ENCODE measurements at regions not wholly inside any gene's neighbourhood (a gene's known extent, or its start where the extent isn't known, plus 50 kb on each side); places are given as distances from the start of the nearest gene placed in this dataset.

- no peak for DNase-seq (ENCODE audit: low read depth)
These were observed 212.3 kb upstream of the NCAM1 start for GRCh38 chr11:112748713-112749543.

DNA sequence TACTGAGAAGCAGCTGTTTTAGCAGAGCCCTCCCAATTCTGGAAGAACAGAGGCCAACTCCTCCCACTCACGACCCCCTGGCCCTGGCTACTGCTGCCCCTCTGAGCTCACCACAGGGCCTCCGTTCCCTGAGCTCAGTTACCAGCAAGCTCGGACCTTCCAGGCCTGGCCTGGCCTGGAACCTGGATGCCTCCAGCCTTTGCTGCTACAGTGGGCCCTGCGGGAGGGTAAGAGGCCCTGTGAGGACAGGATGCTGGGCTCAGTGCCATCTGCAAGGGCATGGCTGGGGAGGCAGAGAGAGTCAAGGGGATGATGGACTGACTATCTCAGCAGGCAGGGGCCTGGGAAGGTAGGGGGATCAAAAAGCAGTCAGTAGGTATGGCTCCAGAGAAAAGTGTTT, 209.9 kb upstream of the NCAM1 start:
- no peak for DNase-seq (ENCODE audit: low read depth)

DNA sequence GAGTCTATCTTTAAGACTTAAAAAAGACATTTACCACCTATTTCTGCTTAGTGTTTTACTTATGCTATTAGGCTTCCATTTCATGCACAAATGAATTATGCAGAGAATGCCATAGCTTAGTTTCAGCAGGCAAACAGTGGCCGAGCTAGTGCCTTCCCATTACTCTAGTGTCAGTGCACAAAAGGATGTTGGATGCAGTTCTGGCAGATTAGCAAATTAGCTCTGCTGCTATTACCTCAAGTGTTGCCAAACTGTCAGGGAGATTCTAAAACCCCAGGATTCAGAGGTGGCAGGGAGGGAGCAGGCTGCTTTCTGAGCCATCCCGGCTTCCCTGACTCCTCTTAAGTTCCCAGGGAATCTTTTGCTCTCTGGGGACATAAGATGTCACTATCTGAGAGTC, 209.4 kb upstream of the NCAM1 start:
- DNase-seq (ENCODE audit: low read depth) = no peak

GRCh38 chr11:112752563-112752962, 208.7 kb upstream of the NCAM1 start:
- no peak for DNase-seq (ENCODE audit: low read depth)

DNA sequence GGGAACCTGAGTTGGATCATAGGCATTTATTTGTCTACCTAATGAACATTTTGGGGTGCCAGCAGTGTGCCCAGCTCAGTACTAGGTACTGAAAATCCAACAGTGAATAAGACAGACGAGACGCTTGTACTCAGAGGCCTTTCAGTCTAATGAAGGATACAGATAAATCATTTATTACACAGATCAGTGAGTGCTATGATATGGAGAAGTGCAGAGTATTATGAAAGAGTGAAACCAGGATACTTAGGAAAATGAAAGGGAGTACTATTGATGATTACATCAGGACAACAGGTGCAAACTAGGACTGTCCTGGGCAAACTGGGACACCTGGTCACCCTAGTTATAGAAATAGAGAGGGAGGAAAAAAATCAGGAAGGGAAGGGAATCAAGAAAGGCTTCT, 207.5 kb upstream of the NCAM1 start:
- DNase-seq (ENCODE audit: low read depth) = no peak

- no peak for DNase-seq (ENCODE audit: low read depth)
These were observed 201.8 kb upstream of the NCAM1 start for GRCh38 chr11:112759418-112759817.

DNA sequence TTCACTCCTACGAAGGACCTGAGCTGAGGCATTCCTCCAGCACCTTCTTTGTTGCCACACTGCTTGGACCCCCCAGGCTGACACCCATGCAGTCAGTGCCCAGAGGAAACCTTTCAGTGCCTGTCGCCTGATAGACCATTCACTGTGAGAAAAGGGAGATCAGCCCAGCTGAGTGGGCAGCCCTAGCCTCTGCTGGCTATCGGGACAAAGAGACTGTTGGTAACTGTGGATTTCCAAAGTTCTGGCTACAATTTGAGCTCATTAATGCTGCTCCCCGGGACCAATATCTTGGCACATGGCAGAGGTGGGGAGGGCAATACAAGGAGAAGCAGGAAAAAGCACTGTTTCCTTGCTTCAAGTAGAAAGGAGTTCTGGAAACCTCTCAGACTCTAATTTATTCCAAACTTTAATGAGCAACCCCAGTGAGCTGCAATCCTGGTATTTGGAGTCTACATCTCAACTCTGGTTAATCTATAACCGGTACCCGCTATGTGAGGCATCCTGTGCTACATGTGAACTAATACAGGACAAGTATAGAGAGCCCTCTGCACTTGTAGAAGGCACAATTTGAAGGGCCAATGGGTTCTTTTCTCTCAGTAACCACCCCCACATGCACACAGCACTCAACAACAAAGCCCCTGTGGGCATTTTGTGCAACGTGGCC, 200.7 kb upstream of the NCAM1 start:
- DNase-seq (ENCODE audit: low read depth) = no peak

GRCh38 chr11:112761911-112762706, 199.1 kb upstream of the NCAM1 start:
- no peak for DNase-seq (ENCODE audit: low read depth)

GRCh38 chr11:112762707-112763090, 198.5 kb upstream of the NCAM1 start:
- no peak for DNase-seq (ENCODE audit: low read depth)

DNA sequence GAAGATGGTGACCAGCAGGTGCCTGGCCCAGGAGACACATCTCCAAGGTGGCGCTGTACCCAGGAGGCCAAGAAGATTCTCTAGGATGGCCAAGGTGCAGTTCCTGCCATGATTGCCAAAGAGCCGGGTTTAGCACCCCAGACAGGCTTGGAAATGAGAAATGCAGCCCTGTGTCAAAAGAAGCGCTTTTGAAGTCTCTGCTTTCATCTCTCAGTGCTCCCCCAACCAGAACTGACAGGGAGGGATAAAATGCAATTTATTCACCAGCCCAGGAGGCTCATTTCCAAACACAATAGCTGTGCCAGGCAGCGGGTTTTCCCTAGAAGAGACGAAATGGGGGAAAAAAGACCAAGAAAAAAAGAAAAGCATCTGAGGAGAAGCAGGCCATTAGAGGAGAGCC, 195.9 kb upstream of the NCAM1 start:
- no peak for DNase-seq (ENCODE audit: low read depth)

GRCh38 chr11:112769170-112769569, 192.1 kb upstream of the NCAM1 start:
- no peak for DNase-seq (ENCODE audit: low read depth)

- DNase-seq (ENCODE audit: low read depth) = no peak
These were observed 191.6 kb upstream of the NCAM1 start for GRCh38 chr11:112769584-112769983.

DNA sequence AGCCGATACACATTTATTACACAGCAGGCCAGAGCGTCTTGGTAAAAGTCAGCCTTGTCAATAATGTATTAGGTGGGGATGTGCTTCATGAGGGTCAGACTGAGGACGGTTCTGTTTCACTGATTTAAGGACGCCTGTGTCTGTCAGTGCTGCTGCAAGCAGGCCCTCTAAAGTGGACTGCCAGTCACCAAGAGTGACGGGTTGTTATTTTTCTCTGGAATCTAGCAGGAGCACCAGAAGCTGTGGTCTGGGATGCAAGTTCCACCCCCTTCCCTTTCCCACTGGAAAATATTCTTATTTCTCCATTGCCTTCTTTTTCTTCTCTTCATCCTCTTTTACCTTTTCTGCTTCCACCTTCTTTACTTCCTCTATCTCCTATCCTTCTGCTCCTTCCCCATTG, 191.2 kb upstream of the NCAM1 start:
- DNase-seq (ENCODE audit: low read depth) = no peak

DNA sequence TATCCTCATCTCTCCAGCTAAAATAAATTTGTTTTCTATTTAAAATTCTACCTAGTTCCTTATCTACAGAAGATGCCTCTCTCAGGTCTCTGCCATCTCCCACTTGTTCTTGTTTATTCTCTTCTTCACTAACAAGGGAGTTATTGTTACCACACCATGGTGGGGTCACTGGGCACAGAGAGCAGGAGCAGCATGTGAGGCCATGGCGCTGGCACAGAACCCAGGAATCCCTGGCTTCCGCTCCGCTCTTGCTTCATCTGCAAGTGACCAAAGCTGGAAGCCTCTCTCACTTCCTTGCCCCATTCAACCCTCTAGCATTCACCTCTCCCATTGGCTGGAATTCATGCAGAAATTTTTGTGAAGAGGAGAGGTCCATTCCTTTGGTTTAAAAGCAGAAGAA, 190.7 kb upstream of the NCAM1 start:
- no peak for DNase-seq (ENCODE audit: low read depth)

DNA sequence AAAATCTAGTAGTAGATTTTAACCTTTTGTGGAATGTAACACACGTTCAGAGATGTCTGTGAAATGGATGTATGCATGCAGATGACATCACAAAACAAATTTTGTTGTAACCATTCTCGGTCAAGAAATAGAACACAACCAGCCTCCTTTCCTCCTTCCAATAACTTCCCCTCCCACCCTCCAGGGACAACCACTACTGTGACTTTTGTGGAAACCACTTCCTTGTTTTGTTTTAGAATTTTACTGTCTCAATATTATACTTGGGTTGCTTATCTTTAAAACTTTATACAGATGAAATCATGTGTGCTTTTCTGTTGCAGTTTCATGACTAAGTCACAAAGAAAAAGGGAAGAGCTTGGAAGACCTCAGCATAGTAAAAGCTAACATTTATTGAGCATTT, 189.4 kb upstream of the NCAM1 start:
- no peak for DNase-seq (ENCODE audit: low read depth)

DNA sequence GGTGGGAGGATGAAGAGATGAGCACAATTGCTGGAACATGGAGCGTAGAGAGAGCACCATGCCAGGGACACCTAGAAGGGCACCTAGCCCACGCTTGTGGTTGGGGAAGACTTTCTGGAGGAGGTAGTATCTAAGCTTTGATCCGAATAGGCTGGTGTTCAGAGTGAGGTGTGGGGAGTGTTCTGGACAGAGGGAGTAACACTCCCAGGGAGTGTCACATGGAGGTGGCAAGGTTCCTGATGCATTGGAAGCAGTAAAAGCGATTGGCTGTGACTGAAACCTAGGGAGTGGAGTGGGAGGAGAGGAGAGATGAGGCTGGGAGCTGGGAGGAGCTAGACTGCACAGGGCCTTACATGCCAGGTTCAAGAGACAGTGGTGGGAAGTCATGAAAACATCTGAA, 188.0 kb upstream of the NCAM1 start:
- DNase-seq (ENCODE audit: low read depth) = no peak

GRCh38 chr11:112776834-112777233, 184.4 kb upstream of the NCAM1 start:
- no peak for DNase-seq (ENCODE audit: low read depth)

DNA sequence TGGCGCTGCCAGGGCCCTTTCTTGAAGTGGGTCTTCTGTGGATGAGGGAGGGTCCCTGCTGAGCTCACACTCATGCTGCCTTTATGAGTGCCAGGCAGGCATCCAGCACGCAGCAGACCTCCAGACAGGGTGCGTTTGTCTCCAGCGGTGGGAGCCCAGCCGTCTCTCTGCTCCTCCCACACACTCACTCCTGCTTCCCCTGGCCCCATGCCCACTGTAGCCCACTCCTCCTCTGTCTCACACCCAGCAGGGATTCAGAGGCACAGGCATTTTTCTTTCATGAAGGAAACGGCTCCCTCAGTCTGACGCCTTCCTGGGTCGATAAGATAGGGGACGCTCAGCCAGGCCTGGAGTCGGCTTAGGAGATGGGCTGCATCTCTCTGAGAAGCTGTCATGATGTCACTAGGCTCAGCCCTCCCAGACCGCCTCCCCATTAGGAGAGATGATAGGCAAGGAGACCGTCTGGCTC, 183.9 kb upstream of the NCAM1 start:
- DNase-seq (ENCODE audit: low read depth) = no peak

DNA sequence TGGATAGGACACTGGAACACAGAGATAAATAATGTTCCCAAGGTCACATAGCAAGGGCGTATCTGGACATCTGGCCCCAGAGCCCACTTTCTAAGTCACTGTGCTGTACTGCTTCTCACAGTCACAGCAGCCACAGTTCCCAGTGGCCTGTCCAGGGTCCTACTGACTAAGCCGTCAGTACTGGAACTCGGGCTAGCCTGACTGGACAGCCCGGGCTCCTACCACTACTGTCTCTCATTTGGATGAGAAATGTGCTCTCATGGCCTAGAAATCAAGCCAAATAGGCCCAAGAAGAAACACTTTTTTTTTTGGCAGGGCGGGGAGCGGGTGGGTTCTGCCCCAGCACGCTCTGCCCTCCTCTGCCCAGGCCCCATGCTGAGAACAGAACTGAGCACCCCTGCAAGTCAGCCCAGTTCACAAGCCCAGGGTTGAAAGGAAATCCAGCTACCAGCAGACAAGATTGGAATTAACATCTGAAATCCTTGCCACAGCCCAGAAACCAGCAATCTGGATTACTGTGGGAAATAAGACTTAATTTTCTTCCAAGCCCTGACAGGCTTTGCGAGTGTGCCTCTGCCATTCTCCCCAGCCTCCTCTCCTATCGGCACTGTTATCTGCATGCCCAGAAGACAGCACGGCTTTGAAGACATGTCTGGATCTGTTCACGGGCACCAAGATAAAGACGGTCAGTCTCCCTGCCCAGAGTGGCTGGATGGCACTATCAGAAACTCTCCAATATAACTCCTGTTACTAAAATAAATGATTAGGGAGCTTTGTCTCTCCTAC, 182.9 kb upstream of the NCAM1 start:
- no peak for DNase-seq (ENCODE audit: low read depth)

- no peak for DNase-seq (ENCODE audit: low read depth)
These were observed 182.3 kb upstream of the NCAM1 start for GRCh38 chr11:112778877-112779266.

GRCh38 chr11:112780351-112781087, 180.7 kb upstream of the NCAM1 start:
- no peak for DNase-seq (ENCODE audit: low read depth)

Measured in stimulated activated CD8-positive, alpha-beta memory T cell treated with anti-CD3 and anti-CD28 coated beads, Interleukin-12 subunit alpha, Interleukin-12 subunit beta, amount 100 ng/mL, for 1 hour (primary cell).